ACC112 (cell line): ENCODE measurements at regions not wholly inside any gene's neighbourhood (a gene's known extent, or its start where the extent isn't known, plus 50 kb on each side); places are given as distances from the start of the nearest gene placed in this dataset.
"Not testable (repeated sequence)": the region's sequence is repeated elsewhere in the genome, so short reads cannot be mapped to it uniquely, and the experiment has no call there.

Source experiments
- H2AFZ ChIP-seq: fragments of 200-600 bp; sonication (generic); one replicate; pipeline ENCODE4 v1.6.0; 2017; ENCODE audit warnings: antibody characterized with exemption, low read length; ENCODE audit not compliant: unreplicated experiment
- H3K27ac ChIP-seq: fragments of 200-600 bp; sonication (generic); 2 replicates; pipeline ENCODE4 v1.5.1; 2014; ENCODE audit warnings: low read depth, mild to moderate bottlenecking, antibody characterized with exemption, low read length, moderate library complexity
- H3K27me3 ChIP-seq: fragments of 200-600 bp; sonication (generic); 2 replicates; pipeline ENCODE4 v1.6.1; 2014; ENCODE audit warnings: mild to moderate bottlenecking, antibody characterized with exemption, low read length, moderate library complexity, mixed read lengths; ENCODE audit not compliant: insufficient read depth
- H3K36me3 ChIP-seq: fragments of 200-600 bp; sonication (generic); 2 replicates; pipeline ENCODE4 v1.6.1; 2016; ENCODE audit warnings: mild to moderate bottlenecking, antibody characterized with exemption, low read length, moderate library complexity, mixed read lengths; ENCODE audit not compliant: insufficient read depth
- H3K4me1 ChIP-seq: fragments of 200-600 bp; sonication (generic); one replicate; pipeline ENCODE4 v1.6.1; 2016; ENCODE audit warnings: low read length, mixed read lengths; ENCODE audit not compliant: insufficient read depth, unreplicated experiment, control insufficient read depth
- H3K4me3 ChIP-seq: fragments of 200-600 bp; sonication (generic); 2 replicates; pipeline ENCODE4 v1.5.1; 2014; ENCODE audit warnings: mild to moderate bottlenecking, low read depth, low read length
- H3K79me2 ChIP-seq: fragments of 200-600 bp; sonication (generic); one replicate; pipeline ENCODE4 v1.6.0; 2016; ENCODE audit warnings: low read length; ENCODE audit not compliant: control insufficient read depth, unreplicated experiment, insufficient read depth

- H2AFZ ChIP-seq = no peak overlapping the region
- no peaks in the 10 kb centered on the region for H3K79me2 ChIP-seq
- no peaks in the 10 kb centered on the region for H3K36me3 ChIP-seq
- no peak overlapping the region for H3K4me3 ChIP-seq
- H3K4me1 ChIP-seq = no peaks in the 10 kb centered on the region
- no peak overlapping the region for H3K27ac ChIP-seq
- H3K27me3 ChIP-seq = no peaks in the 10 kb centered on the region
These were observed 136.3 kb upstream of the SMARCA2 start for GRCh38 chr9:1878811-1879210.

- Histone ChIP-seq H3K4me3 (no peak overlapping the region), H3K27ac (no peak overlapping the region), H3K27me3 (no peaks in the 10 kb centered on the region), H2AFZ (no peak overlapping the region), H3K36me3 (no peaks in the 10 kb centered on the region), H3K4me1 (no peaks in the 10 kb centered on the region), H3K79me2 (no peaks in the 10 kb centered on the region)
These were observed 135.6 kb upstream of the SMARCA2 start for GRCh38 chr9:1879501-1879900.

GRCh38 chr9:1880038-1880565, 135.0 kb upstream of the SMARCA2 start:
- Histone ChIP-seq H3K79me2 (no peaks in the 10 kb centered on the region), H3K4me3 (no peak overlapping the region), H3K36me3 (no peaks in the 10 kb centered on the region), H3K27ac (no peak overlapping the region), H2AFZ (no peak overlapping the region), H3K4me1 (no peaks in the 10 kb centered on the region), H3K27me3 (no peaks in the 10 kb centered on the region)

GRCh38 chr9:1881708-1882295, 133.3 kb upstream of the SMARCA2 start:
- Histone ChIP-seq H2AFZ (no peak overlapping the region), H3K4me1 (no peaks in the 10 kb centered on the region), H3K4me3 (no peak overlapping the region), H3K27ac (no peak overlapping the region), H3K27me3 (no peaks in the 10 kb centered on the region), H3K79me2 (no peaks in the 10 kb centered on the region), H3K36me3 (no peaks in the 10 kb centered on the region)

GRCh38 chr9:1882711-1883403, 132.3 kb upstream of the SMARCA2 start:
- no peak overlapping the region for H2AFZ ChIP-seq
- no peaks in the 10 kb centered on the region for H3K36me3 ChIP-seq
- H3K4me1 ChIP-seq = no peaks in the 10 kb centered on the region
- no peak overlapping the region for H3K4me3 ChIP-seq
- no peaks in the 10 kb centered on the region for H3K79me2 ChIP-seq
- no peak overlapping the region for H3K27ac ChIP-seq
- H3K27me3 ChIP-seq = no peaks in the 10 kb centered on the region

- Histone ChIP-seq H2AFZ (no peak overlapping the region), H3K4me3 (no peak overlapping the region), H3K4me1 (no peaks in the 10 kb centered on the region)
These were observed 124.9 kb upstream of the SMARCA2 start for GRCh38 chr9:1890201-1890600.

GRCh38 chr9:1890816-1891215, 124.3 kb upstream of the SMARCA2 start:
- no peaks in the 10 kb centered on the region for H3K4me1 ChIP-seq
- H3K4me3 ChIP-seq = no peak overlapping the region
- H3K27ac ChIP-seq = no peak overlapping the region
- H2AFZ ChIP-seq = no peak overlapping the region
- H3K36me3 ChIP-seq = no peaks in the 10 kb centered on the region
- no peaks in the 10 kb centered on the region for H3K79me2 ChIP-seq
- no peaks in the 10 kb centered on the region for H3K27me3 ChIP-seq

More at GRCh38 chr9:1890201-1890600, 124.9 kb upstream of the SMARCA2 start:
- Histone ChIP-seq H3K36me3 (no peaks in the 10 kb centered on the region), H3K79me2 (no peaks in the 10 kb centered on the region), H3K27me3 (no peaks in the 10 kb centered on the region), H3K27ac (no peak overlapping the region)

GRCh38 chr9:1903080-1903704, 112.0 kb upstream of the SMARCA2 start:
- not testable (repeated sequence) for H3K4me1 ChIP-seq, H2AFZ ChIP-seq, H3K36me3 ChIP-seq, H3K79me2 ChIP-seq, H3K27ac ChIP-seq, H3K27me3 ChIP-seq, H3K4me3 ChIP-seq

GRCh38 chr9:1907465-1907864, 107.7 kb upstream of the SMARCA2 start:
- no peak overlapping the region for H3K4me3 ChIP-seq
- no peaks in the 10 kb centered on the region for H3K4me1 ChIP-seq
- H3K27ac ChIP-seq = no peak overlapping the region
- no peaks in the 10 kb centered on the region for H3K79me2 ChIP-seq
- H2AFZ ChIP-seq = no peak overlapping the region
- H3K27me3 ChIP-seq = no peaks in the 10 kb centered on the region
- H3K36me3 ChIP-seq = no peaks in the 10 kb centered on the region

- Histone ChIP-seq H3K79me2 (no peaks in the 10 kb centered on the region), H3K27ac (no peak overlapping the region), H3K4me3 (no peak overlapping the region), H3K27me3 (peaks cover 3% of the 10 kb centered on the region; the same call in 1 of the 2 replicates), H3K36me3 (no peaks in the 10 kb centered on the region), H3K4me1 (no peaks in the 10 kb centered on the region), H2AFZ (no peak overlapping the region)
These were observed 105.8 kb upstream of the SMARCA2 start for GRCh38 chr9:1909322-1909721.
